ENCODE measurements at regions not wholly inside any gene's neighbourhood (a gene's known extent, or its start where the extent isn't known, plus 50 kb on each side); places are given as distances from the start of the nearest gene placed in this dataset.

DNA sequence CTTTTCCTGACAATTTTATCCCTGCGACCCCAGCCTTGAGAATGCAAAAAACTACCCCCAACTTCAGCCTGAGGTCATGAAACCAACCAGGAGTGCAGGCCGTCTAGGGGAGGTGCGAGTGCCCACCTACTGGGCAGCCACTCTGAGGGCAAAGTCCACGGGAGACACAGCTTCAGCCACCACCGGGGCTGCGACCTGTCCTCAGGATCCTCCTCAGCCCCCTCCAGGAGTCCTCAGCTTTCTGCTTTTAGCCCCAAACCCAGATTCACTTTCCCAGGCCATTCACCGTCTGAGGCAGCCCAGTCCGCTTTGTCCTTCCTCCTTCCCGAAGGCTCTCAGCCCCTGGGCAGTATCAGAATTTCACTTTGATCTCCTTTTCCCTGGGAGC, 210.2 kb upstream of the TNP1 start:
- no peak overlapping the region for H3K4me3 ChIP-seq (ENCODE audit: control insufficient read depth, low read depth, low read length)
- DNase-seq (ENCODE audit: low read depth) = no peak
- TF ChIP-seq, protein P1, sequence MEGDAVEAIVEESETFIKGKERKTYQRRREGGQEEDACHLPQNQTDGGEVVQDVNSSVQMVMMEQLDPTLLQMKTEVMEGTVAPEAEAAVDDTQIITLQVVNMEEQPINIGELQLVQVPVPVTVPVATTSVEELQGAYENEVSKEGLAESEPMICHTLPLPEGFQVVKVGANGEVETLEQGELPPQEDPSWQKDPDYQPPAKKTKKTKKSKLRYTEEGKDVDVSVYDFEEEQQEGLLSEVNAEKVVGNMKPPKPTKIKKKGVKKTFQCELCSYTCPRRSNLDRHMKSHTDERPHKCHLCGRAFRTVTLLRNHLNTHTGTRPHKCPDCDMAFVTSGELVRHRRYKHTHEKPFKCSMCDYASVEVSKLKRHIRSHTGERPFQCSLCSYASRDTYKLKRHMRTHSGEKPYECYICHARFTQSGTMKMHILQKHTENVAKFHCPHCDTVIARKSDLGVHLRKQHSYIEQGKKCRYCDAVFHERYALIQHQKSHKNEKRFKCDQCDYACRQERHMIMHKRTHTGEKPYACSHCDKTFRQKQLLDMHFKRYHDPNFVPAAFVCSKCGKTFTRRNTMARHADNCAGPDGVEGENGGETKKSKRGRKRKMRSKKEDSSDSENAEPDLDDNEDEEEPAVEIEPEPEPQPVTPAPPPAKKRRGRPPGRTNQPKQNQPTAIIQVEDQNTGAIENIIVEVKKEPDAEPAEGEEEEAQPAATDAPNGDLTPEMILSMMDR (conservative IDR thresholded peaks at IDR 0.05; ENCODE audit: control insufficient read depth, insufficient read depth, low read depth, low read length) = no peak

DNA sequence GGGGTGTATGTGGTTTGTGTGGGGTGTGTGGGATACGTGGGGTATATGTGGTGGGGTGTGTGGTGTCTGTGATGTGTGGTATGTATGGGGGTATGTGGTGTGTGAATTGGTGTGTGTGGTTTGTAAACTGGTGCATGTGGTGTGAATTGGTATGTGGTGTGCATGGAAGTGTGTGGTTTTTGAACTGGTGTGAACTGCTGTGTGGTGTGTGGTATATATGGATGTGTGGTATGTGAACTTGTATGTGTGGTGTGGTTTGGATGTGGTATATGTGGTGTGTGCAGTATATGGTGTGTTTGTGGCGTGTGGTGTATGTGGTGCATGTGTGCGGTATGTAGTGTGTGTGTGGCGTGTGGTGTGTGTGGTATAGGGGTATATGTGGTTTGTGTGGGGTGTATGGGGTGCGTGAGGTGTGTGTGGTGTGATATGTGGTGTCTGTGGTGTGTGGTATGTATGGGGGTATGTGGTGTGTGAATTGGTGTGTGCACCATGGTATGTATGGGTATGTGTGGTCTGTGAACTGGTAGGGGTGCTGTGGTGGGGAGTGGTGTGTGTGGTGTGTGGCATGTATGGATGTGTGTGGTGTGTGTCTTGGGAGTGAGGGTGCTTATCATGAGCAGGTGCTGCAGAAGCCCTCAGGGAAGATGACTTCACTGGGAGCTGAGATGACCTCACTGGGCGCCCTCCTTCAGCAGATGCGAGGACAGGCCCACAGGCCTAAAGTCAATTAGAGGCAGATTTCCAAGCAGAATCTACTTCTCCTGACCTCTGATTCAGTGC, 209.6 kb upstream of the TNP1 start:
- no peak overlapping the region for H3K4me3 ChIP-seq (ENCODE audit: control insufficient read depth, low read depth, low read length)
- TF ChIP-seq, protein P1 (conservative IDR thresholded peaks at IDR 0.05; ENCODE audit: control insufficient read depth, insufficient read depth, low read depth, low read length) = no peak
- DNase-seq (ENCODE audit: low read depth) = no peak

DNA sequence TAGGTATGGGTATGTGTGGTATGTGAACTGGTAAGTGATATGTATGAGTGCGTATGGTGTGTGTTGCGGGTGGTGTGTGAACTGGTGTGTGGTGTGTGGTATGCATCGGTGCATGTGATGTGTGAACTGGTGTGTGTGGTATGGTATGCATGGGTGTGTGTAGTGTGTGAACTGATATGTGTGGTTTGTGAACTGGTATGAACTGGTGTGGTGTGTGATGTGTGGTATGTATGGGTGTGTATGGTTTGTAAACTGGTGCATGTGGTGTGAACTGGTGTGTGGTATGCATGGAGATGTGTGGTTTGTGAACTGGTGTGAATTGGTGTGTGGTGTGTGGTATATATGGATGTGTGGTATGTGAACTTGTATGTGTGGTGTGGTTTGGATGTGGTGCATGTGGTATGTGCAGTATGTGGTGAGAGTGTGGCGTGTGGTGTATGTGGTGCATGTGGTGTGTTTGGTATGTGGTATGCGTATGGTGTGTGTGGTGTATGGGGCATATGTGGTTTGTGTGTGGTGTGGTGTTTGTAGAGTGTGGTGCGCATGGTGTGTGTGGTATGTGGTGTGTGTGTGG, 208.9 kb upstream of the TNP1 start:
- H3K4me3 ChIP-seq (ENCODE audit: control insufficient read depth, low read depth, low read length) = no peak overlapping the region
- TF ChIP-seq, protein P1 (conservative IDR thresholded peaks at IDR 0.05; ENCODE audit: control insufficient read depth, insufficient read depth, low read depth, low read length) = no peak
- DNase-seq (ENCODE audit: low read depth) = no peak

DNA sequence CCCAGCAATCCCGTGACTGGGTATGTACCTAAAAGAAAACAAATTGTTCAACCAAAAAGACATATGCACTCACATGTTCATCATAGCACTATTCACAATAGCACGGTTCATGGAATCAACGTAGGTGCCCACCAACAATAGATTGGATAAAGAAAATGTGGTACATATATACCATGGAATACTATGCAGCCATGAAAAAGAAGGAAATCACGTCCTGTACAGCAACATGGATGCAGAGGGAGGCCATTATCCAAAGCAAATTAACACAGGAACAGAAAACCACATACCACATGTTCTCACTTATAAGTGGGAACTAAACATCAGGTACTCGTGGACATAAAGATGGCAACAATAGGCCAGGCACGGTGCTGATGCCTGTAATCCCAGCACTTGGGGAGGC, 207.9 kb upstream of the TNP1 start:
- TF ChIP-seq, protein P1 (conservative IDR thresholded peaks at IDR 0.05; ENCODE audit: control insufficient read depth, insufficient read depth, low read depth, low read length) = no peak

DNA sequence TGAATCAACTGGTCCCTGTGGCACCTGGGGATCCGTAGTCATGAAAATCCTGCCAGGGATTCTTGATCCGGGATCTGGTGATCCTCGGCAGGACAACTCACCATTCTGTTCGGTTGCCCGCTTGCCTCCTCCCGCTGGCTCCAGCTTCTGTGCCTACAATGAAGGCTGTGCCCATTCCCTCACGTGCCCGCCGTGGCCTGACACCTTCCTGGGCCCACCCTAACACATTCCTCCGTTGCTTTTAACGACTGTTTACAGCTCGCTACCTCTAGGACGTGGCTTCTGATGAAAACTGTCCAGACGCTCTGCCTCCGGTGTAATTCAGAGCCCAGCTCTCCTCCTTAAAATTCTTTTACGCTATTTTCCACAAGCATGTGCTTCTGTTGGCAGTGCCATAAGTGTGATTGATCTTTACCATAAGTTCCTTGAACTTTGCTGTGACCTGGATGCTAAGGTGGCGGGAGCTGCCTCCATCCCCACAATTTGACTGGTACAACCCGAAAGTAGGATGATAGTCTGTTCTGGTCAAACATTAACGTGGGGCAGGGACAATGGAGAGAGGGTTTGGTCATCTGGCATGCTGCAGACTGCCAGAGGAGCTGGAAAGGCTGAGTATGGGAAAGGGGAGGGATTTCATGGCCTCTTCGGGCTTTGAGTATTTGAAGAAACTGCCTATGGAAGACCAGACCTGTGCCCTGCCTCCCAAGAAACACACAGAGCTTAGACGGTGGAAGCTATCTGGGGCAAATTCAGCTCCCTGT, 206.8 kb upstream of the TNP1 start:
- DNase-seq (ENCODE audit: low read depth) = no peak
- TF ChIP-seq, protein P1 (conservative IDR thresholded peaks at IDR 0.05; ENCODE audit: control insufficient read depth, insufficient read depth, low read depth, low read length) = no peak
- no peak overlapping the region for H3K4me3 ChIP-seq (ENCODE audit: control insufficient read depth, low read depth, low read length)

More for the DNA sequence above, 207.9 kb upstream of the TNP1 start:
- no peak for DNase-seq (ENCODE audit: low read depth)
- H3K4me3 ChIP-seq (ENCODE audit: control insufficient read depth, low read depth, low read length) = no peak overlapping the region

DNA sequence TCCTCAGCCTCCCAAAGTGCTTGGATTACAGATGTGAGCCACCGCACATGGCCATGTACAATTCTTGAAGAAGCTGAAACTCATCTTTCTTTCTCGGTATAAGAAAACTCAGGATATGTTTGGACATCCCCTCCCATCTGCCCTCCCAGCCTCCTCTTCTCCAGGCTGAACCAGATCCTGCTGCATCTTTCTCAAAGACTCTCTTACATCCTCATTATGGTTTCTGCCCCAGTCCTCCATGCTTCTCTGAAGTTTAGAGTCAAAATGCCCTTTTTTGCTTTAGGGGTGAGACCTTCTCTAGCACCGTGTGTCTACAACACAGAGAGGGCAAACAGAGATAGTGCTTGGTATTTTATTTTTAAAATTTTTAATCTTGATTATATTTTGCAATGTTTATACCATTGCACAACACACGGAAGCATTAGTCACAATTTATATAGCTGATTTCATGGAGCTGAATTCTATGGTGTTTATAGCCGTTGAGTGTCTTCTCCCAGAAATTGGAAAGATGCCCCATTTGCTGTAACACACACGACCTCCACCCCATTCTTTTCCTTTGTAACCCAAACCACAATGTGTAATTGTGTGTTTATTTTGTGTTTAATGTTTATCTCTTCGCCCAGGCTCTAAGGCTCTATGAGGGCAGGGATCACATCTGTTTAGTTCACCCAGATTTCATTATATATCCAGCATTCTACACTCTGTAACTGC, 206.0 kb upstream of the TNP1 start:
- TF ChIP-seq, protein P1 (conservative IDR thresholded peaks at IDR 0.05; ENCODE audit: control insufficient read depth, insufficient read depth, low read depth, low read length) = no peak
- H3K4me3 ChIP-seq (ENCODE audit: control insufficient read depth, low read depth, low read length) = no peak overlapping the region
- peak; percentile 95 for DNase-seq (ENCODE audit: low read depth)
